Endothelial cell of umbilical vein (primary cell): ENCODE measurements at regions not wholly inside any gene's neighbourhood (a gene's known extent, or its start where the extent isn't known, plus 50 kb on each side); places are given as distances from the start of the nearest gene placed in this dataset.

Experiments
- CTCF ChIP-seq, 2 donors: IDR thresholded peaks; 1 replicate in 1 of 2; 2 replicates in 1 of 2; pipeline ENCODE4 v1.5.1; 2011; ENCODE audit warnings: low read length in 2 of 2, mild to moderate bottlenecking in 2 of 2, moderate library complexity in 2 of 2, control low read depth in 1 of 2, inconsistent platforms in 1 of 2, low read depth in 1 of 2; ENCODE audit not compliant: insufficient read depth in 1 of 2; ENCODE audit errors: extremely low read depth in 1 of 2
- EZH2 ChIP-seq: IDR thresholded peaks from 2 replicates; pipeline ENCODE4 v1.6.1; 2012; ENCODE audit warnings: borderline replicate concordance, low read depth, mild to moderate bottlenecking, moderate library complexity, low read length, inconsistent platforms; ENCODE audit not compliant: severe bottlenecking
- JUN ChIP-seq: IDR thresholded peaks from 2 replicates; pipeline ENCODE4 v1.6.1; 2011; ENCODE audit warnings: borderline replicate concordance, low read depth; ENCODE audit not compliant: insufficient read length, insufficient read depth
- MAX ChIP-seq: IDR thresholded peaks from 2 replicates; pipeline ENCODE4 v1.6.1; 2011; ENCODE audit not compliant: insufficient read depth, insufficient read length
- MYC ChIP-seq: IDR thresholded peaks from one replicate; pipeline ENCODE4 v1.6.1; 2011; ENCODE audit warnings: mild to moderate bottlenecking, low read depth, low read length
- POLR2A ChIP-seq: IDR thresholded peaks from 2 replicates; pipeline ENCODE4 v1.6.1; 2012; ENCODE audit warnings: low read depth, mild to moderate bottlenecking, control low read depth, low read length
- POLR2AphosphoS5 ChIP-seq: IDR thresholded peaks from 2 replicates; pipeline ENCODE4 v1.6.1; 2012; ENCODE audit warnings: low read depth, mild to moderate bottlenecking, control low read depth, low read length, moderate library complexity; ENCODE audit not compliant: insufficient read depth

GRCh38 chr1:209057083-209057482, 526.4 kb upstream of the CAMK1G start:
- TF ChIP-seq CTCF (IDR thresholded peaks at IDR 0.05; ENCODE audit: extremely low read depth in 1 of 2, insufficient read depth in 1 of 2, low read depth in 1 of 2, low read length in 2 of 2) (no peak), POLR2A (no peak), JUN (no peak), MAX (no peak), MYC (no peak), EZH2 (no peak), POLR2AphosphoS5 (no peak)
